ENCODE measurements at regions not wholly inside any gene's neighbourhood (a gene's known extent, or its start where the extent isn't known, plus 50 kb on each side); places are given as distances from the start of the nearest gene placed in this dataset.

DNA sequence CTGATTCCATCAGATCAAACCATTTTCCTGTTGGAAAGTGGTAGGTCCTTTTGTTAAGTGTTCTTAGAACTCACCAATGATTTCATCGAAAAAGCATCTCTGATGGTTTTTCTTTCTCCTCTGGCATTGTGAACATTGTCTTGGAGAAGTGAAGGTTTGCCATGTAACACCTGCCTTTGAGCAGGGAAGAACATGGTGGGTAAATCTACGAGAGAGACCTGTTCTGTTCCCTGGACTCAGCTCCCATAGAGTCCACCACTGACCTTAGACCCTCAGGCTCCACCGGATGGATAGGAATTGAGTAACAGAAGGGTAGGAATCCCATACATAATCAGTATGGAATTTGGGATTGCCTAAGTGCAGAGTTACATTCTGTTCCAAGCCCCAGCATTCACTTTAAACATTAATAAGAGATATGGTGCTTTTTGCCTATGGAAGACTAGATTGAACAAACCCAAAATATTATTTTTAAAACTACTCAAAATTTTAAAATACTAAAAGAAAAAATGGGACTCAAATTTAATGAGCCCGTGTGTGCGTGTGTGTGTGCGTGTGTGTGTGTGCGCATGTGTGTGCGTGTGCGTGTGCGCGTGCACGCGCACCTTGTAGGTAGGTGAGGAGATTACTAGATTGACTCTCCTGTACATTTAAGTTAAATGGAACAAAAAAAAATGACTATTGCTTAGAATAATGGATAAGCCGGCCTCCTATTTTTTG, 92.0 kb downstream of the C9orf152 start:
- Mint-ChIP-seq H3K4me1 (ENCODE audit: low read depth) (peaks cover 38% of the 10 kb centered on the region), H3K27ac (ENCODE audit: unreplicated experiment) (peak overlapping the region; percentile 96), H3K36me3 (ENCODE audit: low read depth) (no peaks in the 10 kb centered on the region), H3K9me3 (ENCODE audit: low read depth) (no peaks in the 10 kb centered on the region), H3K4me3 (ENCODE audit: unreplicated experiment) (no peak overlapping the region), H3K27me3 (ENCODE audit: low read depth) (no peaks in the 10 kb centered on the region)
- TF ChIP-seq, protein P1, sequence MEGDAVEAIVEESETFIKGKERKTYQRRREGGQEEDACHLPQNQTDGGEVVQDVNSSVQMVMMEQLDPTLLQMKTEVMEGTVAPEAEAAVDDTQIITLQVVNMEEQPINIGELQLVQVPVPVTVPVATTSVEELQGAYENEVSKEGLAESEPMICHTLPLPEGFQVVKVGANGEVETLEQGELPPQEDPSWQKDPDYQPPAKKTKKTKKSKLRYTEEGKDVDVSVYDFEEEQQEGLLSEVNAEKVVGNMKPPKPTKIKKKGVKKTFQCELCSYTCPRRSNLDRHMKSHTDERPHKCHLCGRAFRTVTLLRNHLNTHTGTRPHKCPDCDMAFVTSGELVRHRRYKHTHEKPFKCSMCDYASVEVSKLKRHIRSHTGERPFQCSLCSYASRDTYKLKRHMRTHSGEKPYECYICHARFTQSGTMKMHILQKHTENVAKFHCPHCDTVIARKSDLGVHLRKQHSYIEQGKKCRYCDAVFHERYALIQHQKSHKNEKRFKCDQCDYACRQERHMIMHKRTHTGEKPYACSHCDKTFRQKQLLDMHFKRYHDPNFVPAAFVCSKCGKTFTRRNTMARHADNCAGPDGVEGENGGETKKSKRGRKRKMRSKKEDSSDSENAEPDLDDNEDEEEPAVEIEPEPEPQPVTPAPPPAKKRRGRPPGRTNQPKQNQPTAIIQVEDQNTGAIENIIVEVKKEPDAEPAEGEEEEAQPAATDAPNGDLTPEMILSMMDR (IDR thresholded peaks at IDR 0.05), result no peak
- no peak for DNase-seq (ENCODE audit: low spot score)

DNA sequence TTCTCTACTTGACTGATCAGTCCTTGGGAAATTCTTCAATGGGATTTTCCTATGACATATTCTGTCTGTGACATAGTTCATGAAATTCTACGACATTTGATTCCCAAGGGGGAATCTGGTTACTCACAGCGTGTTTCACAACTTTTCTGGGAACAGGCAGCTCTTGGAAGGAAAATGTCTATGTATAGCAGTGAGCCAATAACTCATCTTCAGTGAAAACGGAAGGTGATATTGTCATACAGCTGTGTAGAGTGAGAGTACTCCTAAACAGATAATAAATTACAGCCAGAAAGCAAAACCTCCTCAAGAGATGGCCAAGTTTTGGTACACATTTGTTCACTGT, 91.4 kb downstream of the C9orf152 start:
- DNase-seq (ENCODE audit: low spot score), result no peak
- Mint-ChIP-seq H3K4me1 (ENCODE audit: low read depth) (peaks cover 38% of the 10 kb centered on the region), H3K27ac (ENCODE audit: unreplicated experiment) (peak overlapping the region; percentile 96), H3K9me3 (ENCODE audit: low read depth) (no peaks in the 10 kb centered on the region), H3K27me3 (ENCODE audit: low read depth) (no peaks in the 10 kb centered on the region), H3K4me3 (ENCODE audit: unreplicated experiment) (no peak overlapping the region), H3K36me3 (ENCODE audit: low read depth) (no peaks in the 10 kb centered on the region)
- TF ChIP-seq, protein P1 (IDR thresholded peaks at IDR 0.05), result no peak

DNA sequence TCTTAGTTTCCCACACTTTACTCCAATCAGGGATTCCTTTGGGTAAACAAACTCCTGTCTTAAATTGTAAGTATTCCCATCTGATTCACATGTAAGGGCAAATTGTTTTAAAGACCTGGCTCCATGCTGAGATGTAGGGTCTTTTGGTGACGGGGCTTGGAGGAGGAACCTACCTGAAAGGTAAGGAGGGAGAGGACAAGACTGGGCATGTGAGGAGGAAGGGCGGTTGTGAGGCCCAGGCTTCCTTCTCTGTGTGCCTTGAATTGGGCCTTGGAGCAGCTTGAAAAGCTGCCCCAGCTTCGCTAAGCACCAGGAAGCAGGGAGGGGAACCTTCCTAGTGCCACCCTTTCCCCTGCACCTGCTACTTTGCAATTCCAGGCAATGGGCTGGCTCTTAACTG, 86.8 kb downstream of the C9orf152 start:
- Mint-ChIP-seq H3K9me3 (ENCODE audit: low read depth) (no peaks in the 10 kb centered on the region), H3K27me3 (ENCODE audit: low read depth) (no peaks in the 10 kb centered on the region), H3K4me1 (ENCODE audit: low read depth) (peaks cover 51% of the 10 kb centered on the region), H3K36me3 (ENCODE audit: low read depth) (no peaks in the 10 kb centered on the region), H3K4me3 (ENCODE audit: unreplicated experiment) (no peak overlapping the region), H3K27ac (ENCODE audit: unreplicated experiment) (no peak overlapping the region)
- no peak for DNase-seq (ENCODE audit: low spot score)
- TF ChIP-seq, protein P1 (IDR thresholded peaks at IDR 0.05), result no peak

DNA sequence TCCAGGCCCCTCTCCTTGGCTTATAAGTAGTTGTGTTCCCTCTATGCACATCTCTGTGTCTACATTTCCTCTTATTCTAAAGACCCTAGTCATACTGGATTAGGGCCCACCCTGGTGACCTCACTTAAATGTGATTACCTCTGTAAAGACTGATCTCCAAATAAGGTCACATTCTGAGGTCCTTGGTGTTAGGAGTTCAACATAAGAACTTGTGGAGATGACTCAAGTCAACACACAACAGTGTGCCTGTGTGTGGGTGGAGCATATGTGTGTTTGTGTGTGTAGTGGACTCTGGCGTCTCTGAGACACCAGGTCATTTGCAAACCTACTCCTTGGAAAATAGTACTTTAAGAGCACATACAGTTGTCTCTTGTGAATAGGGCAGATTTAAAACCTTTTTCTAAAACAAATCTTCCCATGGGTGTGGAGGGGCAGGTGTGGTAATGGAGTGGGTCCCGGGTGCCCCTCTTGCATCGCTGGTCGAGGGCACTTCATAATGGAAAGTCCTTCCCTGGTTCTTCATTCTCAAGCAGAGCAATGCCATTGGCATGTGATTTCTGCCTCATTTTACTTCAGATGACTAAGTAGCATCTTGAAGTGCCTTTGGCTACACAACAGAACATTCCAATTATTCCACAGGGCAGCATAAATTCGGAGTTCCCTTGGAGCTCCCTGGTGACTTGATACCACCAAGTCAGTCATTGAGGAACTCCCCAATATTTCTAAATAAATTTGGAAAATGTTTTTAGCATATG, 84.4 kb downstream of the C9orf152 start:
- H3K4me3 Mint-ChIP-seq (ENCODE audit: unreplicated experiment), result no peak overlapping the region

DNA sequence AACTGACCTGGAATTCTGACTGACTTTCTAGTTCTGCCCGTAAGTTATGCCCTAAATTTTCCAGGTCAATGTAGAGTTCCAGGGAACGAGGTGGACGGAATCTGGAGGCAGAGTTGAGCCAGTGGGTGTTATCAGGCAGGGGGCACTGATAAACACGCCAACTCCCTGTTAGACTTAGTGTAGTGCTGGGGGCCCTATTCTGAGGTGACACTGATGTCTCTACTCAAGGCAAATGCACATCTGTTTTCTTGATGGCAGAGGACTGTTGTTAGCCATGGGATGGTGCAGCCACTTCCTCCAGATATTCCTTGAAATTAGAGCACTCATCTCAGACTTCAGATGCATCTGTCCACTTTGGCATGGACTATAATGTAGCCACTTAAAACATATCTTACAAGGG, 83.5 kb downstream of the C9orf152 start:
- TF ChIP-seq, protein P1 (IDR thresholded peaks at IDR 0.05), result no peak
- H3K4me1 Mint-ChIP-seq (ENCODE audit: low read depth), result peaks cover 70% of the 10 kb centered on the region
- H3K27ac Mint-ChIP-seq (ENCODE audit: unreplicated experiment), result peak overlapping the region; percentile 100
- no peaks in the 10 kb centered on the region for H3K36me3 Mint-ChIP-seq (ENCODE audit: low read depth)
- no peaks in the 10 kb centered on the region for H3K27me3 Mint-ChIP-seq (ENCODE audit: low read depth)
- H3K9me3 Mint-ChIP-seq (ENCODE audit: low read depth), result no peaks in the 10 kb centered on the region
- H3K4me3 Mint-ChIP-seq (ENCODE audit: unreplicated experiment), result peak overlapping the region; percentile 91
- no peak for DNase-seq (ENCODE audit: low spot score)

More for the DNA sequence above, 84.4 kb downstream of the C9orf152 start:
- H3K27ac Mint-ChIP-seq (ENCODE audit: unreplicated experiment), result peak overlapping the region; percentile 100
- DNase-seq (ENCODE audit: low spot score), result no peak
- no peaks in the 10 kb centered on the region for H3K27me3 Mint-ChIP-seq (ENCODE audit: low read depth)
- H3K9me3 Mint-ChIP-seq (ENCODE audit: low read depth), result no peaks in the 10 kb centered on the region
- TF ChIP-seq, protein P1 (IDR thresholded peaks at IDR 0.05), result no peak
- peaks cover 60% of the 10 kb centered on the region for H3K4me1 Mint-ChIP-seq (ENCODE audit: low read depth)
- no peaks in the 10 kb centered on the region for H3K36me3 Mint-ChIP-seq (ENCODE audit: low read depth)
